Left lung (tissue), 4 donors: ENCODE measurements at regions not wholly inside any gene's neighbourhood (a gene's known extent, or its start where the extent isn't known, plus 50 kb on each side); places are given as distances from the start of the nearest gene placed in this dataset.
A peak's percentile ranks its signal among the peaks of the same experiment; 100 is the strongest.

Source experiments
- ATAC-seq: fragments of 200-7000 bp; cut with Tn5 transposase; one replicate; pipeline ENCODE4 v1.9.1; 2020; ENCODE audit warnings: moderate library complexity
- DNase-seq, 4 donors: peaks; one replicate each; pipeline ENCODE4 v3.0.0-alpha.2; 2013 to 2020
- H3K27ac ChIP-seq, 2 donors: fragments of 200-600 bp; sonication (generic) in 1 of 2; one replicate each; pipeline versions ENCODE4 v1.5.0 to v1.8.0; 2020 to 2021
- H3K27me3 ChIP-seq, 2 donors: fragments of 200-600 bp; sonication (generic) in 1 of 2; one replicate each; pipeline versions ENCODE4 v1.5.0 to v1.8.0; 2020 to 2021
- H3K36me3 ChIP-seq, 2 donors: fragments of 200-600 bp; sonication (generic) in 1 of 2; one replicate each; pipeline versions ENCODE4 v1.5.0 to v1.8.0; 2020 to 2021
- H3K4me1 ChIP-seq, 2 donors: fragments of 200-600 bp; one replicate each; pipeline ENCODE4 v1.8.0; 2021
- H3K4me3 ChIP-seq, 2 donors: fragments of 200-600 bp; sonication (generic) in 1 of 2; one replicate each; pipeline versions ENCODE4 v1.5.0 to v1.8.0; 2020 to 2021; ENCODE audit warnings: mild to moderate bottlenecking in 1 of 2
- H3K9me3 ChIP-seq, 2 donors: fragments of 200-600 bp; sonication (generic) in 1 of 2; one replicate each; pipeline versions ENCODE4 v1.5.0 to v1.8.0; 2020 to 2021
- CTCF ChIP-seq, 2 donors: fragments of 200-600 bp; sonication (generic) in 1 of 2; IDR thresholded peaks; one replicate each; pipeline versions ENCODE4 v1.5.0 to v1.8.0; 2021; ENCODE audit warnings: antibody characterized with exemption in 2 of 2
- intact Hi-C, 2 donors: fragments of 100-400 bp; cut with DNase I; formaldehyde crosslinking; loops; one replicate each; pipeline versions ENCODE4 v1.11.2 to v1.14.2; 2022
- donor health status: DM: no; HTN: yes; CAD: no.
- donor health status: DM: no; HTN: no; CAD: no.

- TF ChIP-seq CTCF (IDR thresholded peaks at IDR 0.05) = no peak
- H3K36me3 ChIP-seq = no peaks in the 10 kb centered on the region
- DNase-seq = no peak
- intact Hi-C loops = no loop called here
- no peak overlapping the region for H3K4me3 ChIP-seq
- H3K9me3 ChIP-seq = no peaks in the 10 kb centered on the region
- no peaks in the 10 kb centered on the region for H3K27me3 ChIP-seq
- H3K27ac ChIP-seq = no peak overlapping the region
- ATAC-seq = no peak
- H3K4me1 ChIP-seq = no peaks in the 10 kb centered on the region
These were observed 514.0 kb upstream of the KLF4 start for GRCh38 chr9:108003526-108003925.

GRCh38 chr9:108002371-108002956, 512.9 kb upstream of the KLF4 start:
- Histone ChIP-seq H3K36me3 (no peaks in the 10 kb centered on the region), H3K4me3 (no peak overlapping the region), H3K27ac (peak overlapping the region in 1 of 2 donors; percentile 60), H3K4me1 (no peaks in the 10 kb centered on the region), H3K9me3 (no peaks in the 10 kb centered on the region), H3K27me3 (no peaks in the 10 kb centered on the region)
- ATAC-seq = peak; percentile 84
- intact Hi-C loops = no loop called here
- no peak for TF ChIP-seq CTCF (IDR thresholded peaks at IDR 0.05)
- peak in 3 of 4 donors; percentile 55 to 94 (median 89) for DNase-seq

- no peaks in the 10 kb centered on the region for H3K27me3 ChIP-seq
- no peaks in the 10 kb centered on the region for H3K4me1 ChIP-seq
- H3K4me3 ChIP-seq = no peak overlapping the region
- intact Hi-C loops = no loop called here
- DNase-seq (no peak), ATAC-seq (no peak)
- no peak for TF ChIP-seq CTCF (IDR thresholded peaks at IDR 0.05)
- no peaks in the 10 kb centered on the region for H3K9me3 ChIP-seq
- H3K36me3 ChIP-seq = no peaks in the 10 kb centered on the region
- H3K27ac ChIP-seq = no peak overlapping the region
These were observed 511.7 kb upstream of the KLF4 start for GRCh38 chr9:108001237-108001636.

- Histone ChIP-seq H3K36me3 (no peaks in the 10 kb centered on the region), H3K4me1 (no peaks in the 10 kb centered on the region), H3K9me3 (no peaks in the 10 kb centered on the region), H3K27me3 (no peaks in the 10 kb centered on the region), H3K4me3 (no peak overlapping the region), H3K27ac (no peak overlapping the region)
- ATAC-seq (no peak), DNase-seq (no peak)
- no peak for TF ChIP-seq CTCF (IDR thresholded peaks at IDR 0.05)
- intact Hi-C loops = no loop called here
These were observed 510.3 kb upstream of the KLF4 start for GRCh38 chr9:107999890-108000289.

- ATAC-seq (no peak), DNase-seq (no peak)
- Histone ChIP-seq H3K36me3 (no peaks in the 10 kb centered on the region), H3K27me3 (no peaks in the 10 kb centered on the region), H3K4me3 (no peak overlapping the region), H3K9me3 (no peaks in the 10 kb centered on the region), H3K27ac (no peak overlapping the region), H3K4me1 (no peaks in the 10 kb centered on the region)
- TF ChIP-seq CTCF (IDR thresholded peaks at IDR 0.05) = no peak
- intact Hi-C loops = no loop called here
These were observed 509.4 kb upstream of the KLF4 start for GRCh38 chr9:107999011-107999410.
